22Rv1 (cell line): ENCODE measurements at regions not wholly inside any gene's neighbourhood (a gene's known extent, or its start where the extent isn't known, plus 50 kb on each side); places are given as distances from the start of the nearest gene placed in this dataset.

Source experiments
- H3K27ac ChIP-seq: fragments of 450-650 bp; 2 replicates; pipeline ENCODE4 v1.5.1; 2017
- ZFX ChIP-seq: fragments of 450-650 bp; IDR thresholded peaks from 2 replicates; pipeline ENCODE4 v1.6.1; 2017; ENCODE audit warnings: antibody characterized with exemption, borderline replicate concordance
- TF ChIP-seq, protein P1 (sequence below): fragments of 450-650 bp; IDR thresholded peaks from 2 replicates; pipeline ENCODE4 v1.5.1; 2017; ENCODE audit warnings: mild to moderate bottlenecking

- TF ChIP-seq, protein P1, sequence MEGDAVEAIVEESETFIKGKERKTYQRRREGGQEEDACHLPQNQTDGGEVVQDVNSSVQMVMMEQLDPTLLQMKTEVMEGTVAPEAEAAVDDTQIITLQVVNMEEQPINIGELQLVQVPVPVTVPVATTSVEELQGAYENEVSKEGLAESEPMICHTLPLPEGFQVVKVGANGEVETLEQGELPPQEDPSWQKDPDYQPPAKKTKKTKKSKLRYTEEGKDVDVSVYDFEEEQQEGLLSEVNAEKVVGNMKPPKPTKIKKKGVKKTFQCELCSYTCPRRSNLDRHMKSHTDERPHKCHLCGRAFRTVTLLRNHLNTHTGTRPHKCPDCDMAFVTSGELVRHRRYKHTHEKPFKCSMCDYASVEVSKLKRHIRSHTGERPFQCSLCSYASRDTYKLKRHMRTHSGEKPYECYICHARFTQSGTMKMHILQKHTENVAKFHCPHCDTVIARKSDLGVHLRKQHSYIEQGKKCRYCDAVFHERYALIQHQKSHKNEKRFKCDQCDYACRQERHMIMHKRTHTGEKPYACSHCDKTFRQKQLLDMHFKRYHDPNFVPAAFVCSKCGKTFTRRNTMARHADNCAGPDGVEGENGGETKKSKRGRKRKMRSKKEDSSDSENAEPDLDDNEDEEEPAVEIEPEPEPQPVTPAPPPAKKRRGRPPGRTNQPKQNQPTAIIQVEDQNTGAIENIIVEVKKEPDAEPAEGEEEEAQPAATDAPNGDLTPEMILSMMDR = no peak
- TF ChIP-seq ZFX = no peak
- H3K27ac ChIP-seq = no peak overlapping the region
These were observed 245.1 kb downstream of the SOX9 start for GRCh38 chr17:72365857-72366414.

DNA sequence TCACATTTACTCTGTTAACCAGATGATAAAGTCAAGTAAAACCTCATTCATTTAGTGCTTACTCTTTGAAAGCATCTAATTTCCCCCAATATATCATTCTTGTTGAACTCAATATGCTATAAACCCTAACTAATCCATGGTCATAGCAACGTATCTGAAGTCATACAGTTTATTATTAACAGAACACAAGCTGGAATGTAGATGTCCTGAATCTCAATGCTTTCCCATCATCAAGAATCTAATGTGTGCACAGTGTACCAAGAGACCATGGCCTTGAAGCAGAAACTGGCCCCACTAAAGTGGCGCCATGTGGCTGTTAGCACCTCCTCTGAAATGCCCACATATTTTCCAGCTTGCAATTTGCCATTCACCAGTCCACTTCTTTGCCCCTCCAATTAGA lies 245.8 kb downstream of the SOX9 start:
- H3K27ac ChIP-seq = no peak overlapping the region
- TF ChIP-seq ZFX = no peak
- TF ChIP-seq, protein P1 = no peak

DNA sequence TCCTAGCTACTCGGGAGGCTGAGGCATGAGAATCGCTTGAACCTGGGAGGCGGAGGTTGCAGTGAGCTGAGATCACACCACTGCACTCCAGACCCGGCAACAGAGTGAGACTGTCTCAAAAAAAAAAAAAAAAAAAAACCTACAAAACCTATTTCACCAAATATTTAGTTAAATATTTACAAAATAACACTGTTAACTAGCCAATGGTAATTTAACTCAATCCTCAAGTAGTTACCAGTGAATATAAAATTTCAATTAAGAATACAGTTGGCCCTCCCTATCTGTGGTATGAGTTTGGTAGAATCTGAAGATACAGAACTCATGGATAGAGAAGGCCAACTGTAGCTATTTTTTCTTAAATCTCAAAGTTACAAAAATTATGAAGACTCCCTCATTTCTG lies 247.4 kb downstream of the SOX9 start:
- TF ChIP-seq ZFX = no peak
- TF ChIP-seq, protein P1 = no peak
- H3K27ac ChIP-seq = no peak overlapping the region

- H3K27ac ChIP-seq = no peak overlapping the region
- TF ChIP-seq, protein P1 = no peak
- no peak for TF ChIP-seq ZFX
These were observed 248.5 kb downstream of the SOX9 start for GRCh38 chr17:72369366-72369765.

- H3K27ac ChIP-seq = no peak overlapping the region
- TF ChIP-seq ZFX = no peak
- TF ChIP-seq, protein P1 = no peak
These were observed 250.0 kb downstream of the SOX9 start for GRCh38 chr17:72370819-72371218.

DNA sequence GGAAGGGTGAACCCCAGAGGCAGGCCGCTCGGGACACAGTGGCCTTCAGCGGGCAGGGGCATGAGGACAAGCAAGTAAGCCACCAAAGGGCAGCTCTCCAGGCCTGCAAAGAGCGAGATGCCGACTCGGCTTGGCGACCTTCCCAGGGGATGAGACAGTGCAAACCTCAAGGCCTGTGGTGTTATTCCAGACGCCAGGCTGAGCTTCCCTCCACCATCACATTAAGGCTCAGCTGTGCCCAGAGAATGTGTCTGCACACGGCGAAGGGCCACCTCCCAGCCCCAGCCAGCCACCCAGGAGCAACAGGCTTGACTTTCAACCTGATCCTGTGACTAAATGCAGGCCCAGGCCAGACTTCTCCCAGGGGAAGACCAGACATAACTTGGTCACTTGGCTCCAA lies 251.4 kb downstream of the SOX9 start:
- no peak overlapping the region for H3K27ac ChIP-seq

DNA sequence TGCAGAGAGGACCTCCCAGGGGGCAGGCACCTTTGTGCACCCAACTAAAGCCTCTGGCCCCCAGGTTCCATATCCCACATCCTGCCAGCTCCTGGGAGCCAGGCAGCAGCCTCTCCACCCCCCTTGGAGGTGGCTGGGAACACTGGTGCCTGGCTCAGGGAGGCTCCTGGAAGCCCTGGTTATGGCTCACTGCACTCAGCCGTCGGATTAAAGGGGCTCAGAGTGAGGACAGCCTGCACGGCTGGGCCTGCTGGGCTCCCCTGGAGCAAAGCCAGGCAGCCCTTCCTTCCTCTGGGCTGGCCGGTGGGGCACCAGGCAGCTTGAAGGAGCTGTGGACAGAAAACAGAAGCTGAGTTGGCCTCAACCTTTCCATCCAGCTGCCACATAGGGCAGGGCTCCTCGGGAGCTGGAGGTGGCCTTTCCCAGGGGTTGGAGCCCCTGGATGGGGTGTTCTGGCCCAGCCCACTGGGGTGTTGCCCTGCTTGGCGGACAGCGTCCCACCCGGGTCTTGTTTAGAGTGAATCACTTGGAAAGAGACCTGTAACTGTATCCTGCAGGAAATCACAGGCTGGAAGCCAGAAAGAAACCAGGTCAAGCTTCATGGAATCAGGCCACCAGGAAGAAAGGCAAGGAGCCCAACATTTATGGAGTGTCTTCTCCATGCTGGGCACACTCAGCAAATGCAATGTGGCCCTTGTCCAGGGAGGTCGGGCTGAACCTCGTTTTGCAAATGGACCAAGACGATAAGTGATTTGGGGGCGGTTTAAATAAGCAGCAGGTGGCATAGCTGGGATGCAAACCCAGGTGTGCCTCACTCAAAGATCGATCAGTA lies 253.3 kb downstream of the SOX9 start:
- no peak overlapping the region for H3K27ac ChIP-seq

More for the DNA sequence above, 251.4 kb downstream of the SOX9 start:
- no peak for TF ChIP-seq ZFX
- TF ChIP-seq, protein P1 = no peak

More for the DNA sequence above, 253.3 kb downstream of the SOX9 start:
- TF ChIP-seq, protein P1 = no peak
